PC-9 (cell line): ENCODE measurements at regions not wholly inside any gene's neighbourhood (a gene's known extent, or its start where the extent isn't known, plus 50 kb on each side); places are given as distances from the start of the nearest gene placed in this dataset.

Experiments
- BruUV-seq: library from RNA; stranded (reverse); fragments of 400-500 nt; replicated peaks from 2 replicates; lab custom pipeline; 2021; lab: Mats Ljungman, UMichigan
- CTCF ChIA-PET: fragments of 300-600 bp; sonication (Branson Sonifier 250); formaldehyde crosslinking; loops from one replicate; lab custom pipeline; 2022; ENCODE audit warnings: antibody characterized with exemption; lab: Charles Lee
- POLR2A ChIA-PET: fragments of 300-600 bp; sonication (Branson Sonifier 250); formaldehyde crosslinking; loops from one replicate; lab custom pipeline; 2022; ENCODE audit warnings: antibody characterized with exemption; ENCODE audit not compliant: unreplicated experiment; lab: Charles Lee
- DNase-seq, 2 experiments: peaks; one replicate each; pipeline versions ENCODE4 v3.0.0 to v3.0.0-alpha.2; 2015 to 2022; ENCODE audit warnings: mixed read lengths in 1 of 2
- H2AFZ ChIP-seq: fragments of 200-600 bp; sonication (generic); 2 replicates; pipeline ENCODE4 v1.8.1; 2017; ENCODE audit warnings: antibody characterized with exemption
- H3F3A ChIP-seq: fragments of 200-600 bp; sonication (generic); 2 replicates; pipeline ENCODE4 v1.8.1; 2017; ENCODE audit warnings: antibody characterized with exemption, mild to moderate bottlenecking, low read depth; ENCODE audit not compliant: insufficient read depth
- H3K27ac ChIP-seq: fragments of 200-600 bp; sonication (generic); 2 replicates; pipeline ENCODE4 v1.6.1; 2016; ENCODE audit warnings: mixed run types
- H3K27me3 ChIP-seq: fragments of 200-600 bp; sonication (generic); 2 replicates; pipeline ENCODE4 v1.6.1; 2016; ENCODE audit warnings: low read depth, mixed run types; ENCODE audit not compliant: insufficient read depth
- H3K36me3 ChIP-seq: fragments of 200-600 bp; sonication (generic); 2 replicates; pipeline ENCODE4 v1.6.1; 2016; ENCODE audit warnings: low read depth, mixed run types
- H3K4me1 ChIP-seq: fragments of 200-600 bp; sonication (generic); replicated peaks from 2 replicates; pipeline ENCODE4 v1.6.1; 2016; ENCODE audit warnings: mixed run types; ENCODE audit not compliant: insufficient read depth
- H3K4me2 ChIP-seq: fragments of 200-600 bp; sonication (generic); 2 replicates; pipeline ENCODE4 v1.6.1; 2017; ENCODE audit warnings: mixed run types
- H3K4me3 ChIP-seq: fragments of 200-600 bp; sonication (generic); 2 replicates; pipeline ENCODE4 v1.6.1; 2016; ENCODE audit warnings: mixed run types
- H3K79me2 ChIP-seq: fragments of 200-600 bp; sonication (generic); 2 replicates; pipeline ENCODE4 v1.6.1; 2017; ENCODE audit warnings: low read depth, mixed run types
- H3K9me2 ChIP-seq: fragments of 200-600 bp; sonication (generic); 2 replicates; pipeline ENCODE4 v1.8.1; 2017; ENCODE audit warnings: mild to moderate bottlenecking; ENCODE audit not compliant: insufficient read depth
- H3K9me3 ChIP-seq: fragments of 200-600 bp; sonication (generic); 2 replicates; pipeline ENCODE4 v1.8.1; 2016; ENCODE audit warnings: low read depth; ENCODE audit not compliant: insufficient read depth
- H4K20me1 ChIP-seq: fragments of 200-600 bp; sonication (generic); 2 replicates; pipeline ENCODE4 v1.8.1; 2017; ENCODE audit not compliant: insufficient read depth
- CTCF ChIP-seq: fragments of 200-600 bp; sonication (generic); conservative IDR thresholded peaks from 2 replicates; pipeline ENCODE4 v1.6.1; 2017; ENCODE audit warnings: mixed run types, antibody characterized with exemption, mild to moderate bottlenecking, moderate library complexity
- EZH2 ChIP-seq: fragments of 200-600 bp; sonication (generic); IDR thresholded peaks from 2 replicates; pipeline ENCODE4 v1.8.0; 2017; ENCODE audit warnings: antibody characterized with exemption, low read depth
- intact Hi-C: fragments of 100-400 bp; cut with micrococcal nuclease; formaldehyde crosslinking; loops from one replicate; pipeline ENCODE4 v1.10.0; 2022; ENCODE audit not compliant: unreplicated experiment

- ChIA-PET POLR2A (interaction anchor here (0.7 kb wide), 1 partner anchor 1449 kb away, joined by 13 read pairs; no protein-coding TSS in a partner anchor), CTCF (no interaction called here)
- no peaks in the 10 kb centered on the region for H4K20me1 ChIP-seq
- H3F3A ChIP-seq, result no peaks in the 10 kb centered on the region
- H3K4me1 ChIP-seq, result no peaks in the 10 kb centered on the region
- intact Hi-C loops, result no loop called here
- 0 out of 2 replicates have a peak, but pooled peaks cover 7% of the 10 kb centered on the region for H3K9me2 ChIP-seq
- H3K4me3 ChIP-seq, result no peak overlapping the region
- no peak overlapping the region for H3K27ac ChIP-seq
- peaks cover 6% of the 10 kb centered on the region; the same call in 1 of the 2 replicates for H3K27me3 ChIP-seq
- no peaks in the 10 kb centered on the region for H3K79me2 ChIP-seq
- no TSS peak for BruUV-seq
- H3K4me2 ChIP-seq, result no peak overlapping the region
- no peaks in the 10 kb centered on the region for H3K36me3 ChIP-seq
- DNase-seq, result no peak
- H2AFZ ChIP-seq, result no peak overlapping the region
- TF ChIP-seq EZH2 (no peak), CTCF (no peak)
- no peaks in the 10 kb centered on the region for H3K9me3 ChIP-seq
Observed at GRCh38 chr5:75839547-75839946, 122.3 kb upstream of the POC5 start.

GRCh38 chr5:75837258-75837841, 120.1 kb upstream of the POC5 start:
- CTCF ChIA-PET, result no interaction called here
- POLR2A ChIA-PET, result no interaction called here
- H3K9me3 ChIP-seq, result no peaks in the 10 kb centered on the region
- DNase-seq, result no peak
- no peaks in the 10 kb centered on the region for H3K79me2 ChIP-seq
- intact Hi-C loops, result no loop called here
- no peak overlapping the region for H3K4me2 ChIP-seq
- no peaks in the 10 kb centered on the region for H4K20me1 ChIP-seq
- 0 out of 2 replicates have a peak, but pooled peaks cover 7% of the 10 kb centered on the region for H3K9me2 ChIP-seq
- H3K4me1 ChIP-seq, result no peaks in the 10 kb centered on the region
- H2AFZ ChIP-seq, result no peak overlapping the region
- H3K27me3 ChIP-seq, result peaks cover 13% of the 10 kb centered on the region
- H3K4me3 ChIP-seq, result no peak overlapping the region
- no peaks in the 10 kb centered on the region for H3F3A ChIP-seq
- BruUV-seq, result no TSS peak
- H3K27ac ChIP-seq, result no peak overlapping the region
- TF ChIP-seq EZH2 (no peak), CTCF (no peak)
- H3K36me3 ChIP-seq, result no peaks in the 10 kb centered on the region

- POLR2A ChIA-PET, result no interaction called here
Observed at GRCh38 chr5:75831561-75831960, 114.3 kb upstream of the POC5 start.

More at GRCh38 chr5:75831561-75831960, 114.3 kb upstream of the POC5 start:
- Histone ChIP-seq H3F3A (no peaks in the 10 kb centered on the region), H3K27me3 (peaks cover 62% of the 10 kb centered on the region), H2AFZ (no peak overlapping the region), H3K9me3 (no peaks in the 10 kb centered on the region), H3K79me2 (no peaks in the 10 kb centered on the region), H3K9me2 (no peaks in the 10 kb centered on the region), H3K4me2 (no peak overlapping the region), H4K20me1 (no peaks in the 10 kb centered on the region), H3K27ac (no peak overlapping the region), H3K36me3 (no peaks in the 10 kb centered on the region), H3K4me1 (no peaks in the 10 kb centered on the region), H3K4me3 (no peak overlapping the region)
- intact Hi-C loops, result no loop called here
- CTCF ChIA-PET, result no interaction called here
- no TSS peak for BruUV-seq
- TF ChIP-seq EZH2 (no peak), CTCF (no peak)
- DNase-seq, result no peak
